Stimulated activated CD4-positive, alpha-beta T cell treated with anti-CD3 and anti-CD28 coated beads, Interleukin-1b, Interleukin-23, amount 100 ng/mL, for 24 hours (primary cell): ENCODE measurements at regions not wholly inside any gene's neighbourhood (a gene's known extent, or its start where the extent isn't known, plus 50 kb on each side); places are given as distances from the start of the nearest gene placed in this dataset.

Experiments
- DNase-seq, 4 experiments: peaks; one replicate each; pipeline ENCODE4 v3.0.0-alpha.2; 2020; ENCODE audit warnings: low read depth in 4 of 4, low spot score in 1 of 4

- no peak for DNase-seq
Observed at GRCh38 chr5:74200560-74200959, 440.0 kb downstream of the ENC1 start.

- DNase-seq = no peak
Observed at GRCh38 chr5:74199436-74200210, 440.9 kb downstream of the ENC1 start.

GRCh38 chr5:74199005-74199404 lies 441.5 kb downstream of the ENC1 start:
- DNase-seq = no peak

GRCh38 chr5:74198156-74198555 lies 442.4 kb downstream of the ENC1 start:
- no peak for DNase-seq

GRCh38 chr5:74196233-74196632 lies 444.3 kb downstream of the ENC1 start:
- DNase-seq = no peak

GRCh38 chr5:74194196-74194595 lies 446.3 kb downstream of the ENC1 start:
- DNase-seq = no peak

GRCh38 chr5:74192606-74193299 lies 447.8 kb downstream of the ENC1 start:
- DNase-seq = no peak

GRCh38 chr5:74188351-74189105 lies 452.0 kb downstream of the ENC1 start:
- DNase-seq = no peak

GRCh38 chr5:74187757-74188156 lies 452.8 kb downstream of the ENC1 start:
- no peak for DNase-seq

GRCh38 chr5:74186356-74187315 lies 453.9 kb downstream of the ENC1 start:
- no peak for DNase-seq

- no peak for DNase-seq
Observed at GRCh38 chr5:74185599-74185998, 454.9 kb downstream of the ENC1 start.

GRCh38 chr5:74184649-74185048 lies 455.9 kb downstream of the ENC1 start:
- no peak for DNase-seq

GRCh38 chr5:74183041-74183440 lies 457.5 kb downstream of the ENC1 start:
- no peak for DNase-seq

GRCh38 chr5:74182603-74183002 lies 457.9 kb downstream of the ENC1 start:
- no peak for DNase-seq

- DNase-seq = no peak
Observed at GRCh38 chr5:74179701-74180100, 460.8 kb downstream of the ENC1 start.

GRCh38 chr5:74179179-74179578 lies 461.3 kb downstream of the ENC1 start:
- DNase-seq = no peak

GRCh38 chr5:74177961-74178360 lies 462.6 kb downstream of the ENC1 start:
- no peak for DNase-seq

- DNase-seq = no peak
Observed at GRCh38 chr5:74174366-74174765, 466.2 kb downstream of the ENC1 start.

- DNase-seq = no peak
Observed at GRCh38 chr5:74173665-74174064, 466.9 kb downstream of the ENC1 start.

GRCh38 chr5:74173241-74173640 lies 467.3 kb downstream of the ENC1 start:
- no peak for DNase-seq

- DNase-seq = no peak
Observed at GRCh38 chr5:74169701-74170100, 470.8 kb downstream of the ENC1 start.
